ENCODE measurements at regions not wholly inside any gene's neighbourhood (a gene's known extent, or its start where the extent isn't known, plus 50 kb on each side); places are given as distances from the start of the nearest gene placed in this dataset.
A peak's percentile ranks its signal among the peaks of the same experiment; 100 is the strongest.

GRCh38 chr7:42587806-42588205 is 324.1 kb downstream of the C7orf25 start:
- TF ChIP-seq, protein P1, sequence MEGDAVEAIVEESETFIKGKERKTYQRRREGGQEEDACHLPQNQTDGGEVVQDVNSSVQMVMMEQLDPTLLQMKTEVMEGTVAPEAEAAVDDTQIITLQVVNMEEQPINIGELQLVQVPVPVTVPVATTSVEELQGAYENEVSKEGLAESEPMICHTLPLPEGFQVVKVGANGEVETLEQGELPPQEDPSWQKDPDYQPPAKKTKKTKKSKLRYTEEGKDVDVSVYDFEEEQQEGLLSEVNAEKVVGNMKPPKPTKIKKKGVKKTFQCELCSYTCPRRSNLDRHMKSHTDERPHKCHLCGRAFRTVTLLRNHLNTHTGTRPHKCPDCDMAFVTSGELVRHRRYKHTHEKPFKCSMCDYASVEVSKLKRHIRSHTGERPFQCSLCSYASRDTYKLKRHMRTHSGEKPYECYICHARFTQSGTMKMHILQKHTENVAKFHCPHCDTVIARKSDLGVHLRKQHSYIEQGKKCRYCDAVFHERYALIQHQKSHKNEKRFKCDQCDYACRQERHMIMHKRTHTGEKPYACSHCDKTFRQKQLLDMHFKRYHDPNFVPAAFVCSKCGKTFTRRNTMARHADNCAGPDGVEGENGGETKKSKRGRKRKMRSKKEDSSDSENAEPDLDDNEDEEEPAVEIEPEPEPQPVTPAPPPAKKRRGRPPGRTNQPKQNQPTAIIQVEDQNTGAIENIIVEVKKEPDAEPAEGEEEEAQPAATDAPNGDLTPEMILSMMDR (IDR thresholded peaks at IDR 0.05), result no peak
- TF ChIP-seq POLR2A (IDR thresholded peaks at IDR 0.05), result no peak
- no peaks in the 10 kb centered on the region for H3K36me3 ChIP-seq (replicated peaks in 1 of 2; ENCODE audit: insufficient read depth in 1 of 2, low read depth in 2 of 2)
- WGBS, 2 donors, result 44 to 74% methylated on average over 3 of the region's 3 CpGs
- H3K27me3 ChIP-seq, result no peaks in the 10 kb centered on the region
- H3K4me3 ChIP-seq, result no peak overlapping the region
- intact Hi-C loops (cut with DNase I), result no loop called here
- H3K9me3 ChIP-seq, result no peaks in the 10 kb centered on the region
- H3K4me1 ChIP-seq, result no peaks in the 10 kb centered on the region
- DNase-seq (no peak), ATAC-seq (no peak)
- H3K27ac ChIP-seq, result no peak overlapping the region

DNA sequence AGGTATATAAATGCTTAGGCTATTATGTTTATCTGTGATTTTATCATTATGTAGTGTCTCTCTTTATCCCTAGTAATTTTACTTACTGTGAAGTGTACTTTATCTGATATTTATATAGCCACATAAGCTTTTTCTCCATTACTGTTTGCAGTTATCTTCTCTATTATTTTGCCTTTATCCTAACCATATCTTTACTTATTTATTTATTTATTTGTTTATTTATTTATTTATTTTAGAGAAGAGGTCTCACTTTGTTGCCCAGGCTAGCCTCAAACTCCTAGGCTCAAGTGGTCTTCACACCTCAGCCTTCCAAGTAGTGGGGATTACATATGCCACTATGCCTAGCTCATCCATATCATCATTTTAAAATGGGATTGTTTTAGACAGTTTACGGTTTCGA is 331.8 kb downstream of the C7orf25 start:
- ATAC-seq, result no peak
- Histone ChIP-seq H3K4me1 (no peaks in the 10 kb centered on the region), H3K9me3 (no peaks in the 10 kb centered on the region), H3K4me3 (no peak overlapping the region), H3K27me3 (no peaks in the 10 kb centered on the region), H3K36me3 (replicated peaks in 1 of 2; ENCODE audit: insufficient read depth in 1 of 2, low read depth in 2 of 2) (no peaks in the 10 kb centered on the region), H3K27ac (no peak overlapping the region)
- no peak for DNase-seq
- 81 to 90% methylated on average over 2 of the region's 2 CpGs for WGBS, 2 donors
- intact Hi-C loops (cut with DNase I), result no loop called here
- no peak for TF ChIP-seq POLR2A (IDR thresholded peaks at IDR 0.05)
- TF ChIP-seq, protein P1 (IDR thresholded peaks at IDR 0.05), result no peak

GRCh38 chr7:42575171-42575570 is 336.7 kb downstream of the C7orf25 start:
- no peak for DNase-seq
- Histone ChIP-seq H3K27me3 (no peaks in the 10 kb centered on the region), H3K27ac (no peak overlapping the region), H3K9me3 (no peaks in the 10 kb centered on the region), H3K4me3 (no peak overlapping the region), H3K4me1 (peaks cover 9% of the 10 kb centered on the region), H3K36me3 (replicated peaks in 1 of 2; ENCODE audit: insufficient read depth in 1 of 2, low read depth in 2 of 2) (no peaks in the 10 kb centered on the region)
- ATAC-seq, result no peak
- TF ChIP-seq, protein P1 (IDR thresholded peaks at IDR 0.05), result no peak
- TF ChIP-seq POLR2A (IDR thresholded peaks at IDR 0.05), result no peak
- 57 to 68% methylated on average over 2 of the region's 2 CpGs for WGBS, 2 donors
- intact Hi-C loops (cut with DNase I), result no loop called here

- no peaks in the 10 kb centered on the region for H3K27me3 ChIP-seq
- intact Hi-C loops (cut with DNase I), result no loop called here
- peaks cover 9% of the 10 kb centered on the region for H3K4me1 ChIP-seq
- ATAC-seq (no peak), DNase-seq (no peak)
- H3K27ac ChIP-seq, result no peak overlapping the region
- H3K9me3 ChIP-seq, result no peaks in the 10 kb centered on the region
- H3K36me3 ChIP-seq (replicated peaks in 1 of 2; ENCODE audit: insufficient read depth in 1 of 2, low read depth in 2 of 2), result no peaks in the 10 kb centered on the region
- 66 to 69% methylated on average over 3 of the region's 3 CpGs for WGBS, 2 donors
- H3K4me3 ChIP-seq, result no peak overlapping the region
- no peak for TF ChIP-seq POLR2A (IDR thresholded peaks at IDR 0.05)
- TF ChIP-seq, protein P1 (IDR thresholded peaks at IDR 0.05), result no peak
Measured at GRCh38 chr7:42574685-42575084, 337.2 kb downstream of the C7orf25 start.

GRCh38 chr7:42573881-42574672 is 337.1 kb upstream of the GLI3 start:
- no peaks in the 10 kb centered on the region for H3K36me3 ChIP-seq (replicated peaks in 1 of 2; ENCODE audit: insufficient read depth in 1 of 2, low read depth in 2 of 2)
- TF ChIP-seq, protein P1 (IDR thresholded peaks at IDR 0.05), result no peak
- no peak for TF ChIP-seq POLR2A (IDR thresholded peaks at IDR 0.05)
- no peaks in the 10 kb centered on the region for H3K9me3 ChIP-seq
- H3K27me3 ChIP-seq, result no peaks in the 10 kb centered on the region
- H3K4me1 ChIP-seq, result peaks cover 9% of the 10 kb centered on the region
- 32 to 36% methylated on average over 7 of the region's 7 CpGs for WGBS, 2 donors
- DNase-seq (no peak), ATAC-seq (peak; percentile 66)
- H3K4me3 ChIP-seq, result no peak overlapping the region
- H3K27ac ChIP-seq, result no peak overlapping the region
- intact Hi-C loops (cut with DNase I), result no loop called here

Measured in body of pancreas (tissue), 4 donors.